Esophagus (tissue), 2 donors: ENCODE measurements at regions not wholly inside any gene's neighbourhood (a gene's known extent, or its start where the extent isn't known, plus 50 kb on each side); places are given as distances from the start of the nearest gene placed in this dataset.

Experiments
- H3K27ac ChIP-seq, 2 donors: one replicate each; pipeline ENCODE4 v1.5.1; 2013; ENCODE audit warnings: low read depth in 2 of 2, mild to moderate bottlenecking in 2 of 2, inconsistent platforms in 1 of 2, low read length in 1 of 2, moderate library complexity in 1 of 2
- H3K27me3 ChIP-seq, 2 donors: one replicate each; pipeline ENCODE4 v1.6.1; 2013; ENCODE audit warnings: low read length in 2 of 2, control low read depth in 1 of 2, mild to moderate bottlenecking in 1 of 2; ENCODE audit not compliant: insufficient read depth in 2 of 2, control insufficient read depth in 1 of 2
- H3K36me3 ChIP-seq, 2 donors: one replicate each; pipeline ENCODE4 v1.6.1; 2013; ENCODE audit warnings: low read length in 1 of 2; ENCODE audit not compliant: control insufficient read depth in 2 of 2, insufficient read depth in 2 of 2
- H3K4me1 ChIP-seq, 2 donors: one replicate each; pipeline ENCODE4 v1.6.1; 2013; ENCODE audit warnings: low read length in 1 of 2; ENCODE audit not compliant: control insufficient read depth in 2 of 2, insufficient read depth in 2 of 2
- H3K4me3 ChIP-seq, 2 donors: one replicate each; pipeline ENCODE4 v1.5.1; 2013; ENCODE audit warnings: low read length in 2 of 2, mild to moderate bottlenecking in 2 of 2, low read depth in 1 of 2, moderate library complexity in 1 of 2
- H3K9me3 ChIP-seq, 2 donors: one replicate each; pipeline ENCODE4 v1.6.1; 2013; ENCODE audit warnings: mild to moderate bottlenecking in 2 of 2, low read depth in 1 of 2, low read length in 1 of 2, moderate library complexity in 1 of 2; ENCODE audit not compliant: control insufficient read depth in 2 of 2, insufficient read depth in 1 of 2
- WGBS, 2 donors: extraction: QIAGEN DNeasy Blood & Tissue Kit; methylation state at CpG; one replicate each; pipeline ENCODE4 v1.1.7; 2013; 5-methylcytosine and 5-hydroxymethylcytosine counted together
- donor health status: healthy with polysubstance abuse.
- donor health status: Bipolar disorder and iron deficiency.

GRCh38 chr9:93830606-93831005 lies 124.5 kb downstream of the BARX1 start:
- Histone ChIP-seq H3K27me3 (peaks cover 0 to 2% of the 10 kb centered on the region in 2 donors), H3K4me3 (no peak overlapping the region), H3K27ac (no peak overlapping the region), H3K9me3 (no peaks in the 10 kb centered on the region), H3K4me1 (no peaks in the 10 kb centered on the region), H3K36me3 (no peaks in the 10 kb centered on the region)
- WGBS, 2 donors: 73 to 76% methylated on average over 9 of the region's 9 CpGs

DNA sequence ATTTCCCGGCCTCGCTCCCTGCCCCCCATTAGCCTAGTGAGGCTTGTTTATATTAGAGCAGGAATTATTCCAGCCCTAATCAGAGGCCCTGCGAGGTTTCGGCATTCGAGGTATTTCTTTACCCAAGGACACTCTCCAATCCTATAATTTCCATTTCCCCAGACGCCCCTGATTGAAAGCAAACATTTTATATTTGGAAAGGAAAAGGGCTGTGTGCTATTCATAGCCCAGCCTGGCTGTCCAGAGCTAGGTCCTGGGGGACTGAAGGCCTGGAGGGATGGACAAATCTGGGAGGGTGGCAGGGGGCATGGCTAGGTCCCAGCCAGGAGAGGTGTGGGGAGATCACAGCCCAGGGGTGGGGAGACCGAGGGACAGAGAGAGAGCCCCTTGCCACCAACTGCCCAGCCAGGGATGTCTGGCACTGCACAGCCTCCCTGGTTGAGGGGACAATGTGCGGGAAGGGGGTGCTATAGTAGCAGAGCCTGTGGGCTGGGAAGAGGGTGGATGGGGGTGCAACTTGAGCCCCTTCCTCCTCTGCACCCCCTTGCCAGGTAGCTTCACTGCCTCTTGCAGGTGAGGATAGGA lies 125.1 kb downstream of the BARX1 start:
- no peak overlapping the region for H3K4me3 ChIP-seq
- no peak overlapping the region for H3K27ac ChIP-seq
- peaks cover 0 to 2% of the 10 kb centered on the region in 2 donors for H3K4me1 ChIP-seq
- H3K27me3 ChIP-seq: peaks cover 0 to 5% of the 10 kb centered on the region in 2 donors
- 67 to 73% methylated on average over 8 of the region's 8 CpGs for WGBS, 2 donors
- H3K9me3 ChIP-seq: no peaks in the 10 kb centered on the region
- no peaks in the 10 kb centered on the region for H3K36me3 ChIP-seq

- 68% methylated on average over 15 of the region's 15 CpGs for WGBS, 2 donors
- no peak overlapping the region for H3K4me3 ChIP-seq
- H3K36me3 ChIP-seq: no peaks in the 10 kb centered on the region
- peaks cover 0 to 2% of the 10 kb centered on the region in 2 donors for H3K4me1 ChIP-seq
- H3K27ac ChIP-seq: no peak overlapping the region
- peaks cover 0 to 5% of the 10 kb centered on the region in 2 donors for H3K27me3 ChIP-seq
- no peaks in the 10 kb centered on the region for H3K9me3 ChIP-seq
Observed at GRCh38 chr9:93829271-93830011, 125.7 kb downstream of the BARX1 start.

- WGBS, 2 donors: 75 to 76% methylated on average over 13 of the region's 13 CpGs
- Histone ChIP-seq H3K4me3 (no peak overlapping the region), H3K36me3 (no peaks in the 10 kb centered on the region), H3K27me3 (peaks cover 0 to 5% of the 10 kb centered on the region in 2 donors), H3K4me1 (peaks cover 0 to 2% of the 10 kb centered on the region in 2 donors), H3K9me3 (no peaks in the 10 kb centered on the region), H3K27ac (no peak overlapping the region)
Observed at GRCh38 chr9:93828331-93829097, 126.6 kb downstream of the BARX1 start.

DNA sequence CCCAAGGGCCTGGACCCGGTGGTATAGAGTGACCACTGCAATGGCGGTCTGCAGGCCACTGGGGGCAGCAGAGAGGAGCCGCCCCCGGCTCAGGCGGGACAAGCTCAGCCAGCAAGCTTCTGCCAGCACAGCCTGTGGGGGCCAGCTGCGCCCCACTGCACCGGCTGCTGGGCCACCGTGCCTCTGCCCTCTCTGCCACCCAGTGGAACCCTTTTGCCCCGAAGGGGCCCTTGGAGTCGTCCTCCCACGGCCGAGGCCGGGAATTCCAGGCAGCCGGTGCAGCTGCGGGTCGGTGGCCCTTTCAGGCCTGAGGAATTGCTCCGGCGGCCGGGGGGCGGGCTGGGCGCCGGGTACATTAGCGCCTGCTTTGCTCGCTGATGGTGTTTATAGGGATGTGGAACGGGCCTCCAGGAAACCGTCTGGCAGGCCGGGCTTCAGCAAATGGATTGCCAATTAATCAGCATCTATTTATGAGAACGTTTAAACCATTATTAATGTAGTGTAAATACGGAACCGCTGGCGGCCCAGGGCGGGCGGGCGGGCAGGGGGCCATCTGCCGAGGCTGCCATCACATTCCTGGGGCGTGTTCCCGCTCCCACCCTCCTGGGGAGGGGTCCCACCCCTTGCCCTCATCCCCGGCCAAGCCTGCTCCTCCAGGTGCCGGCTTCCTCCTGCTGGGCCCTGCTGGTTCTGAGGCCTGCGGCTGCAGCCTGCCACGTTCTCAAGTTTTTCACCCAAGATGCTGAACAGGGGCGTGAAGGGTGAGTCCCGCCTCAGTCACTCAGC lies 127.4 kb downstream of the BARX1 start:
- WGBS, 2 donors: 12 to 13% methylated on average over 41 to 43 of the region's 43 CpGs
- H3K4me3 ChIP-seq: peak overlapping the region in 1 of 2 donors; percentile 26
- peaks cover 0 to 5% of the 10 kb centered on the region in 2 donors for H3K27me3 ChIP-seq

GRCh38 chr9:93826905-93827544 lies 128.1 kb downstream of the BARX1 start:
- no peak overlapping the region for H3K27ac ChIP-seq
- no peak overlapping the region for H3K4me3 ChIP-seq
- no peaks in the 10 kb centered on the region for H3K36me3 ChIP-seq
- H3K9me3 ChIP-seq: peaks cover 0 to 3% of the 10 kb centered on the region in 2 donors
- WGBS, 2 donors: 41 to 46% methylated on average over 18 to 20 of the region's 20 CpGs
- peaks cover 0 to 5% of the 10 kb centered on the region in 2 donors for H3K27me3 ChIP-seq
- peaks cover 0 to 2% of the 10 kb centered on the region in 2 donors for H3K4me1 ChIP-seq

More for the DNA sequence above, 127.4 kb downstream of the BARX1 start:
- peaks cover 0 to 3% of the 10 kb centered on the region in 2 donors for H3K9me3 ChIP-seq
- no peak overlapping the region for H3K27ac ChIP-seq
- H3K36me3 ChIP-seq: no peaks in the 10 kb centered on the region
- peaks cover 0 to 2% of the 10 kb centered on the region in 2 donors for H3K4me1 ChIP-seq

GRCh38 chr9:93826209-93826608 lies 128.9 kb downstream of the BARX1 start:
- H3K27me3 ChIP-seq: peaks cover 0 to 5% of the 10 kb centered on the region in 2 donors
- peaks cover 0 to 4% of the 10 kb centered on the region in 2 donors for H3K9me3 ChIP-seq
- 31% methylated on average over 36 of the region's 36 CpGs for WGBS, 2 donors
- no peak overlapping the region for H3K27ac ChIP-seq
- H3K4me3 ChIP-seq: no peak overlapping the region
- H3K36me3 ChIP-seq: no peaks in the 10 kb centered on the region
- peaks cover 0 to 2% of the 10 kb centered on the region in 2 donors for H3K4me1 ChIP-seq

GRCh38 chr9:93825348-93826115 lies 129.6 kb downstream of the BARX1 start:
- peaks cover 0 to 2% of the 10 kb centered on the region in 2 donors for H3K4me1 ChIP-seq
- WGBS, 2 donors: 88 to 90% methylated on average over 18 of the region's 18 CpGs
- no peak overlapping the region for H3K27ac ChIP-seq
- no peaks in the 10 kb centered on the region for H3K36me3 ChIP-seq
- peaks cover 0 to 6% of the 10 kb centered on the region in 2 donors for H3K9me3 ChIP-seq
- peaks cover 0 to 5% of the 10 kb centered on the region in 2 donors for H3K27me3 ChIP-seq
- H3K4me3 ChIP-seq: no peak overlapping the region
